ENCODE measurements at regions not wholly inside any gene's neighbourhood (a gene's known extent, or its start where the extent isn't known, plus 50 kb on each side); places are given as distances from the start of the nearest gene placed in this dataset.

DNA sequence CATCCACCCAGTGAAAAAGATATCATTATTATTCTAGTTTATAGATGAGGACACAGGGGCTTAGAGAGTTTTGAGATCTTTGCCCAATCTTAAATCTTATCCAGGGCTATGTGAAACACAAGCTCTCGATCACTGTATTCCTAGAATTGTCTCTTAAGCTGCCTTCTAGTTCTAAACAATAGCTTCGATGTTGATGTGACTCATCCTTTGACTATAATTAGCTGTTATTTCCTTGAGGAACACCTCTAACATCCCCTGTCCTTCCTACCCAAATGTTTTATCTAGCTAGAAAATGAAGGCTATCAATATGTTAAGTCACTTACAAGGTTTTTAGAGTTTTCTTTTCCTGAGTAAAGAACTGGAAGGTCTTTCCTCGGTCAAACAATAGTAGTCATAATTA, 83.1 kb upstream of the STAC start:
- Histone ChIP-seq H3K27me3 (ENCODE audit: control insufficient read depth in 2 of 2, insufficient read depth in 2 of 2, low read length in 2 of 2) (no peaks in the 10 kb centered on the region), H3K9me3 (replicated peaks; ENCODE audit: control insufficient read depth, insufficient read depth, low read length) (peaks cover 3% of the 10 kb centered on the region), H3K4me1 (ENCODE audit: control insufficient read depth, extremely low read depth, insufficient read depth, low read length) (no peaks in the 10 kb centered on the region), H3K79me2 (ENCODE audit: control insufficient read depth, insufficient read depth, low read length) (no peaks in the 10 kb centered on the region), H3K9ac (replicated peaks; ENCODE audit: extremely low read depth, insufficient read depth, low read length) (no peak overlapping the region), H4K20me1 (replicated peaks; ENCODE audit: control insufficient read depth, extremely low read depth, insufficient read depth, low read length) (no peaks in the 10 kb centered on the region), H3K36me3 (ENCODE audit: control insufficient read depth in 2 of 2, extremely low read depth in 1 of 2, insufficient read depth in 2 of 2, low read length in 2 of 2) (no peaks in the 10 kb centered on the region), H3K9me1 (replicated peaks; ENCODE audit: control insufficient read depth, extremely low read depth, insufficient read depth, low read length) (no peaks in the 10 kb centered on the region), H3K27ac (ENCODE audit: insufficient read depth, low read depth, low read length) (no peak overlapping the region), H2AFZ (ENCODE audit: low read depth, low read length) (no peak overlapping the region), H3K4me2 (ENCODE audit: insufficient read depth, low read length) (no peak overlapping the region), H3K4me3 (replicated peaks in 1 of 3; ENCODE audit: insufficient read depth in 1 of 3, low read depth in 1 of 3, low read length in 3 of 3) (no peak overlapping the region)
- no TSS peak for BruUV-seq (replicated peaks)
- ChIA-PET CTCF (interaction anchor here (0.9 kb wide), 1 partner anchor 17 kb away, joined by 3 read pairs; no protein-coding TSS in a partner anchor), POLR2A (no interaction called here)
- FAIRE-seq (no peak), DNase-seq (ENCODE audit: low read depth, low spot score) (no peak)
- intact Hi-C loops (cut with micrococcal nuclease): no loop called here
- TF ChIP-seq GATA2 (IDR thresholded peaks at IDR 0.05; ENCODE audit: insufficient read depth, insufficient read length, low read depth, low read length): no peak
- TF ChIP-seq, protein P1, sequence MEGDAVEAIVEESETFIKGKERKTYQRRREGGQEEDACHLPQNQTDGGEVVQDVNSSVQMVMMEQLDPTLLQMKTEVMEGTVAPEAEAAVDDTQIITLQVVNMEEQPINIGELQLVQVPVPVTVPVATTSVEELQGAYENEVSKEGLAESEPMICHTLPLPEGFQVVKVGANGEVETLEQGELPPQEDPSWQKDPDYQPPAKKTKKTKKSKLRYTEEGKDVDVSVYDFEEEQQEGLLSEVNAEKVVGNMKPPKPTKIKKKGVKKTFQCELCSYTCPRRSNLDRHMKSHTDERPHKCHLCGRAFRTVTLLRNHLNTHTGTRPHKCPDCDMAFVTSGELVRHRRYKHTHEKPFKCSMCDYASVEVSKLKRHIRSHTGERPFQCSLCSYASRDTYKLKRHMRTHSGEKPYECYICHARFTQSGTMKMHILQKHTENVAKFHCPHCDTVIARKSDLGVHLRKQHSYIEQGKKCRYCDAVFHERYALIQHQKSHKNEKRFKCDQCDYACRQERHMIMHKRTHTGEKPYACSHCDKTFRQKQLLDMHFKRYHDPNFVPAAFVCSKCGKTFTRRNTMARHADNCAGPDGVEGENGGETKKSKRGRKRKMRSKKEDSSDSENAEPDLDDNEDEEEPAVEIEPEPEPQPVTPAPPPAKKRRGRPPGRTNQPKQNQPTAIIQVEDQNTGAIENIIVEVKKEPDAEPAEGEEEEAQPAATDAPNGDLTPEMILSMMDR (IDR thresholded peaks at IDR 0.05; ENCODE audit: extremely low read depth in 1 of 2, insufficient read depth in 1 of 2, low read depth in 1 of 2, low read length in 2 of 2): no peak
- no peak for TF ChIP-seq POLR2A (IDR thresholded peaks at IDR 0.05; ENCODE audit: low read depth, low read length)
- no peak for TF ChIP-seq JUN (IDR thresholded peaks at IDR 0.05; ENCODE audit: borderline replicate concordance, insufficient read depth, insufficient read length, low read depth)
- TF ChIP-seq POLR2AphosphoS5 (IDR thresholded peaks at IDR 0.05; ENCODE audit: insufficient read depth, low read depth, low read length): no peak
- TF ChIP-seq EZH2 (IDR thresholded peaks at IDR 0.05; ENCODE audit: borderline replicate concordance, low read depth, low read length, severe bottlenecking): no peak
- TF ChIP-seq FOS (IDR thresholded peaks at IDR 0.05; ENCODE audit: borderline replicate concordance, insufficient read depth, low read length): no peak
- TF ChIP-seq, protein P2, sequence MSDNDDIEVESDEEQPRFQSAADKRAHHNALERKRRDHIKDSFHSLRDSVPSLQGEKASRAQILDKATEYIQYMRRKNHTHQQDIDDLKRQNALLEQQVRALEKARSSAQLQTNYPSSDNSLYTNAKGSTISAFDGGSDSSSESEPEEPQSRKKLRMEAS (IDR thresholded peaks at IDR 0.05; ENCODE audit: insufficient read depth, insufficient read length): no peak
- TF ChIP-seq MYC (IDR thresholded peaks at IDR 0.05; ENCODE audit: low read depth, low read length): no peak
- dilution Hi-C loops (cut with MboI; ENCODE audit: extremely low pct_ligation_motif_present, low sequenced_read_pairs): no loop called here
